Nephron (organoid): ENCODE measurements at regions not wholly inside any gene's neighbourhood (a gene's known extent, or its start where the extent isn't known, plus 50 kb on each side); places are given as distances from the start of the nearest gene placed in this dataset.

Experiments
- H3K27ac Mint-ChIP-seq, 3 experiments: 2 replicates each; pipeline ENCODE4 v1.8.0; 2020; ENCODE audit warnings: mixed read lengths in 3 of 3, mild to moderate bottlenecking in 2 of 3, moderate library complexity in 1 of 3
- H3K27me3 Mint-ChIP-seq: 2 replicates; pipeline ENCODE4 v1.8.0; 2021; ENCODE audit warnings: low read depth, mild to moderate bottlenecking, moderate library complexity, mixed read lengths
- H3K36me3 Mint-ChIP-seq: 2 replicates; pipeline ENCODE4 v1.8.0; 2020; ENCODE audit warnings: low read depth, mixed read lengths
- H3K4me1 Mint-ChIP-seq: 2 replicates; pipeline ENCODE4 v1.8.0; 2020; ENCODE audit warnings: mixed read lengths
- H3K4me3 Mint-ChIP-seq, 3 experiments: 2 replicates each; pipeline ENCODE4 v1.8.0; 2020; ENCODE audit warnings: mild to moderate bottlenecking in 3 of 3, mixed read lengths in 3 of 3, moderate library complexity in 2 of 3
- H3K9me3 Mint-ChIP-seq: 2 replicates; pipeline ENCODE4 v1.8.0; 2020; ENCODE audit warnings: mixed read lengths
- TF ChIP-seq, protein P1 (sequence below), 3 experiments: fragments of 200-600 bp; sonication (generic); IDR thresholded peaks; one replicate each; pipeline ENCODE4 v1.5.0; 2021; ENCODE audit warnings: antibody characterized with exemption in 3 of 3; ENCODE audit not compliant: unreplicated experiment in 3 of 3

GRCh38 chr17:13688716-13689115, 87.0 kb upstream of the HS3ST3A1 start:
- Mint-ChIP-seq H3K4me1 (no peaks in the 10 kb centered on the region), H3K4me3 (no peak overlapping the region)
- TF ChIP-seq, protein P1, sequence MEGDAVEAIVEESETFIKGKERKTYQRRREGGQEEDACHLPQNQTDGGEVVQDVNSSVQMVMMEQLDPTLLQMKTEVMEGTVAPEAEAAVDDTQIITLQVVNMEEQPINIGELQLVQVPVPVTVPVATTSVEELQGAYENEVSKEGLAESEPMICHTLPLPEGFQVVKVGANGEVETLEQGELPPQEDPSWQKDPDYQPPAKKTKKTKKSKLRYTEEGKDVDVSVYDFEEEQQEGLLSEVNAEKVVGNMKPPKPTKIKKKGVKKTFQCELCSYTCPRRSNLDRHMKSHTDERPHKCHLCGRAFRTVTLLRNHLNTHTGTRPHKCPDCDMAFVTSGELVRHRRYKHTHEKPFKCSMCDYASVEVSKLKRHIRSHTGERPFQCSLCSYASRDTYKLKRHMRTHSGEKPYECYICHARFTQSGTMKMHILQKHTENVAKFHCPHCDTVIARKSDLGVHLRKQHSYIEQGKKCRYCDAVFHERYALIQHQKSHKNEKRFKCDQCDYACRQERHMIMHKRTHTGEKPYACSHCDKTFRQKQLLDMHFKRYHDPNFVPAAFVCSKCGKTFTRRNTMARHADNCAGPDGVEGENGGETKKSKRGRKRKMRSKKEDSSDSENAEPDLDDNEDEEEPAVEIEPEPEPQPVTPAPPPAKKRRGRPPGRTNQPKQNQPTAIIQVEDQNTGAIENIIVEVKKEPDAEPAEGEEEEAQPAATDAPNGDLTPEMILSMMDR (IDR thresholded peaks at IDR 0.05; ENCODE audit: unreplicated experiment in 3 of 3) = no peak

DNA sequence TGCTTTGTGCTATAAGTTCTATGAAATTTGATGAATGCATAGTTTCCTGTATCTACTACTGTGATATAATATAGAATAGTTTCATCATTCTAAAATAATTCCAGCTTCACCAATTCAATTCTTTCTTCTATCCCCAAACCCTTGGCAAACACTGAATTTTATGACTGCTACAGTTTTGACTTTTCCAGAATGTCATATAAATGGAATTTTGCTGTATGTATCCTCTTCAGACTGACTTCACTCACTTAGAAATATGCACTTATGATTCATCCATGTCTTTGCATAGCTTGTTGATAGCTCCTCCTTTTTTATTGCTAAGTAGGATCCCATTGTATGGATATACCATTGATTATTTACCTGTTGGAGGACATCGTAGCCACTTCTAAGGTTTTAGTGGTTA, 89.1 kb upstream of the HS3ST3A1 start:
- peaks cover 4% of the 10 kb centered on the region for H3K9me3 Mint-ChIP-seq
- H3K27ac Mint-ChIP-seq = no peak overlapping the region
- H3K4me1 Mint-ChIP-seq = no peaks in the 10 kb centered on the region
- TF ChIP-seq, protein P1 (IDR thresholded peaks at IDR 0.05; ENCODE audit: unreplicated experiment in 3 of 3) = no peak
- H3K4me3 Mint-ChIP-seq = no peak overlapping the region
- H3K36me3 Mint-ChIP-seq = no peaks in the 10 kb centered on the region
- H3K27me3 Mint-ChIP-seq = no peaks in the 10 kb centered on the region

More at GRCh38 chr17:13688716-13689115, 87.0 kb upstream of the HS3ST3A1 start:
- H3K27ac Mint-ChIP-seq = no peak overlapping the region
- no peaks in the 10 kb centered on the region for H3K27me3 Mint-ChIP-seq
- H3K36me3 Mint-ChIP-seq = no peaks in the 10 kb centered on the region
- peaks cover 4% of the 10 kb centered on the region for H3K9me3 Mint-ChIP-seq

GRCh38 chr17:13694934-13695333, 93.2 kb upstream of the HS3ST3A1 start:
- TF ChIP-seq, protein P1 (IDR thresholded peaks at IDR 0.05; ENCODE audit: unreplicated experiment in 3 of 3) = no peak
- no peak overlapping the region for H3K4me3 Mint-ChIP-seq
- H3K9me3 Mint-ChIP-seq = peaks cover 22% of the 10 kb centered on the region
- H3K4me1 Mint-ChIP-seq = no peaks in the 10 kb centered on the region
- no peak overlapping the region for H3K27ac Mint-ChIP-seq
- H3K36me3 Mint-ChIP-seq = peaks cover 3% of the 10 kb centered on the region
- peaks cover 5% of the 10 kb centered on the region for H3K27me3 Mint-ChIP-seq

DNA sequence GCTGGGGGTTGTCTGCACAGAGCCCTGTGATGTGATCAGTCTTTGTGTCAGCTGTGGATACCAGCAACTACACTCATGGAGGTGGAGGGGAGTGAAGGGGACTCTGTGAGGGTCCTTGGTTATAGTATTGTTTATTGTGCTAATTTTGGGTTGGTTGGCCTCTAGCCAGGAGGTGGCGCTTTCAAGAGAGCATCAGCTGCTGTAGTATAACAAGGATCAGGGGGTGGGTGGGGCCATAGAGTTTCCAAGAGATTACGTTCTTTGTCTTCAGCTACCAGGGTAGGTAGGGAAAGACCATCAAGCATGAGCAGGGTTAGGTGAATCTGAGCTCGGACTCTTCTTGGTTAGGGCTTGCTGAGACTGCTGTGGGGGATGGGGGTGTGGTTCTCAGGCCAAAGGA, 97.1 kb upstream of the HS3ST3A1 start:
- peaks cover 20% of the 10 kb centered on the region for H3K9me3 Mint-ChIP-seq
- no peak overlapping the region for H3K27ac Mint-ChIP-seq
- H3K4me1 Mint-ChIP-seq = no peaks in the 10 kb centered on the region
- TF ChIP-seq, protein P1 (IDR thresholded peaks at IDR 0.05; ENCODE audit: unreplicated experiment in 3 of 3) = no peak
- peaks cover 7% of the 10 kb centered on the region for H3K27me3 Mint-ChIP-seq
- no peak overlapping the region for H3K4me3 Mint-ChIP-seq
- H3K36me3 Mint-ChIP-seq = peaks cover 3% of the 10 kb centered on the region

- Mint-ChIP-seq H3K9me3 (peaks cover 20% of the 10 kb centered on the region), H3K4me3 (no peak overlapping the region), H3K4me1 (no peaks in the 10 kb centered on the region), H3K27me3 (peaks cover 7% of the 10 kb centered on the region), H3K27ac (no peak overlapping the region), H3K36me3 (peaks cover 3% of the 10 kb centered on the region)
- TF ChIP-seq, protein P1 (IDR thresholded peaks at IDR 0.05; ENCODE audit: unreplicated experiment in 3 of 3) = no peak
Observed at GRCh38 chr17:13699261-13699660, 97.5 kb upstream of the HS3ST3A1 start.

DNA sequence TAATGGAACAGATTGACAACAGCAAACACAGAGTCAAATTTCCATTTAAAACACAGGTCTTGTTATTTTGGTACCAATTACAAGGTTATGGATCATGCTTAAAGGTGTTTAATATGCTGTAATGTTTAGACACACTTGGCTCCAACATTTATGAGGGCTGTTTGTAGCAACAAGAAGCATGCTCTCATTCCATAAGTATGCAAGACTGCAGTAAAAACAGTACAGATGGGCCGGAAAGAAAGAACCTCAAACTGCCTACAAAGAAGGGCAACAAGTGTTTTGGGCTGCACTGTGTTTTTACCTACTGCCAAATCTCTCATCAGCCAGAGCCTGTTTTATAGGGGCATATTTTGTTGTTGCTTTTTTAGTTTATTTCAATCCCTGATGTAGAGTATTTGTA, 100.5 kb upstream of the HS3ST3A1 start:
- no peak overlapping the region for H3K27ac Mint-ChIP-seq
- peaks cover 10% of the 10 kb centered on the region for H3K9me3 Mint-ChIP-seq
- peaks cover 7% of the 10 kb centered on the region for H3K27me3 Mint-ChIP-seq
- no peak overlapping the region for H3K4me3 Mint-ChIP-seq
- no peaks in the 10 kb centered on the region for H3K4me1 Mint-ChIP-seq
- TF ChIP-seq, protein P1 (IDR thresholded peaks at IDR 0.05; ENCODE audit: unreplicated experiment in 3 of 3) = no peak
- H3K36me3 Mint-ChIP-seq = no peaks in the 10 kb centered on the region
